A549 (cell line): ENCODE measurements at regions not wholly inside any gene's neighbourhood (a gene's known extent, or its start where the extent isn't known, plus 50 kb on each side); places are given as distances from the start of the nearest gene placed in this dataset.

Experiments
- ATAC-seq, 2 experiments: fragments of 200-7000 bp in 1 of 2; fragments of >200 bp in 1 of 2; cut with Nextera tagmentation in 1 of 2; cut with Tn5 transposase in 1 of 2; 3 replicates each; pipeline versions ENCODE4 v1.8.0 to v1.9.1; 2018 to 2020; ENCODE audit warnings: mild to moderate bottlenecking in 1 of 2, moderate library complexity in 1 of 2
- CTCF ChIA-PET: fragments of 300-600 bp; sonication (Branson Sonifier 250); formaldehyde crosslinking; extraction: SDS; loops from one replicate; lab custom pipeline; 2021; ENCODE audit warnings: antibody characterized with exemption, inconsistent platforms; lab: Yijun Ruan, JAX
- POLR2A ChIA-PET: fragments of 350-600 bp; formaldehyde crosslinking; extraction: SDS; loops from one replicate; lab custom pipeline; 2021; ENCODE audit warnings: antibody characterized with exemption, inconsistent platforms; lab: Yijun Ruan, JAX
- DNase-seq, 2 experiments: peaks; one replicate each; pipeline versions ENCODE4 v3.0.0 to v3.0.0-alpha.2; 2011 to 2016; ENCODE audit warnings: low read depth in 1 of 2, low spot score in 1 of 2
- FAIRE-seq: peaks from 2 replicates; lab custom pipeline; 2011; peaks lifted over from hg19 to GRCh38; lab: Jason Lieb, UNC
- H3K27ac ChIP-seq, 2 experiments: fragments of >200 bp; sonication (Bioruptor Twin); formaldehyde crosslinking; 3 replicates each; pipeline ENCODE4 v1.5.1; 2016 to 2017
- H3K4me1 ChIP-seq: fragments of >200 bp; sonication (Bioruptor Twin); formaldehyde crosslinking; 3 replicates; pipeline ENCODE4 v1.6.1; 2016
- H3K4me2 ChIP-seq: fragments of >200 bp; sonication (Bioruptor Twin); formaldehyde crosslinking; 3 replicates; pipeline ENCODE4 v1.6.1; 2016
- H3K4me3 ChIP-seq: fragments of >200 bp; sonication (Bioruptor Twin); formaldehyde crosslinking; 3 replicates; pipeline ENCODE4 v1.5.1; 2016
- H3K9me3 ChIP-seq: fragments of >200 bp; sonication (Bioruptor Twin); formaldehyde crosslinking; 3 replicates; pipeline ENCODE4 v1.6.1; 2016
- ATOH8 ChIP-seq: fragments of 250-450 bp; sonication (Bioruptor Pico); IDR thresholded peaks from 2 replicates; pipeline ENCODE4 v1.5.0; 2020; ENCODE audit warnings: low read depth, mild to moderate bottlenecking, moderate library complexity
- CBX2 ChIP-seq: fragments of 200-600 bp; sonication (generic); IDR thresholded peaks from 2 replicates; pipeline ENCODE4 v1.6.1; 2016; ENCODE audit warnings: low read depth, mild to moderate bottlenecking, borderline replicate concordance
- CHD2 ChIP-seq: fragments of 150-350 bp; IDR thresholded peaks from 2 replicates; pipeline ENCODE4 v1.6.1; 2014; ENCODE audit warnings: low read length; ENCODE audit not compliant: partially characterized antibody
- E2F6 ChIP-seq: IDR thresholded peaks from 2 replicates; pipeline ENCODE4 v1.6.1; 2012; ENCODE audit warnings: low read depth, borderline replicate concordance
- EHF ChIP-seq: fragments of 250-450 bp; sonication (Bioruptor Pico); IDR thresholded peaks from 2 replicates; pipeline ENCODE4 v1.5.0; 2020; ENCODE audit warnings: mild to moderate bottlenecking
- EHMT2 ChIP-seq: fragments of 200-600 bp; sonication (generic); IDR thresholded peaks from 2 replicates; pipeline ENCODE4 v1.6.1; 2016; ENCODE audit warnings: antibody characterized with exemption, low read depth, mild to moderate bottlenecking, moderate library complexity
- ELK1 ChIP-seq: fragments of 150-350 bp; IDR thresholded peaks from 2 replicates; pipeline ENCODE4 v1.6.1; 2014; ENCODE audit warnings: low read depth, mild to moderate bottlenecking, low read length
- FOSB ChIP-seq: fragments of 250-450 bp; sonication (Bioruptor Pico); IDR thresholded peaks from 2 replicates; pipeline ENCODE4 v1.5.0; 2020; ENCODE audit warnings: mild to moderate bottlenecking, moderate library complexity
- FOSL2 ChIP-seq, 2 experiments: fragments of 450-650 bp in 1 of 2; fragments of >200 bp in 1 of 2; sonication (Bioruptor Twin) in 1 of 2; formaldehyde crosslinking; IDR thresholded peaks; 2 replicates each; pipeline versions ENCODE4 v1.5.0 to v1.6.1; 2016 to 2020; ENCODE audit warnings: mild to moderate bottlenecking in 1 of 2, moderate library complexity in 1 of 2
- FOXS1 ChIP-seq: fragments of 250-450 bp; sonication (Bioruptor Pico); IDR thresholded peaks from 2 replicates; pipeline ENCODE4 v1.5.0; 2020; ENCODE audit warnings: mild to moderate bottlenecking, moderate library complexity
- GATA3 ChIP-seq: IDR thresholded peaks from 2 replicates; pipeline ENCODE4 v1.6.1; 2012; ENCODE audit warnings: borderline replicate concordance
- HOXA7 ChIP-seq: fragments of 250-450 bp; sonication (Bioruptor Pico); IDR thresholded peaks from 2 replicates; pipeline ENCODE4 v1.5.0; 2020; ENCODE audit warnings: mild to moderate bottlenecking, moderate library complexity
- HOXB13 ChIP-seq: fragments of 250-450 bp; sonication (Bioruptor Pico); IDR thresholded peaks from 2 replicates; pipeline ENCODE4 v1.5.0; 2020; ENCODE audit warnings: low read depth, mild to moderate bottlenecking, moderate library complexity
- KDM5A ChIP-seq: fragments of 200-600 bp; sonication (generic); IDR thresholded peaks from 2 replicates; pipeline ENCODE4 v1.6.1; 2016; ENCODE audit warnings: antibody characterized with exemption, mild to moderate bottlenecking
- NPAS2 ChIP-seq: fragments of 250-450 bp; sonication (Bioruptor Pico); IDR thresholded peaks from 2 replicates; pipeline ENCODE4 v1.8.0; 2022; ENCODE audit warnings: mild to moderate bottlenecking, moderate library complexity, borderline replicate concordance
- PHF8 ChIP-seq: fragments of 200-600 bp; sonication (generic); IDR thresholded peaks from 2 replicates; pipeline ENCODE4 v1.6.1; 2016; ENCODE audit warnings: low read depth, mild to moderate bottlenecking, antibody characterized with exemption, moderate library complexity, borderline replicate concordance
- POLR2A ChIP-seq: IDR thresholded peaks from 2 replicates; pipeline ENCODE4 v1.6.1; 2012; ENCODE audit warnings: mild to moderate bottlenecking, low read length
- RARB ChIP-seq: fragments of 250-450 bp; sonication (Bioruptor Pico); IDR thresholded peaks from 2 replicates; pipeline ENCODE4 v1.8.0; 2021; ENCODE audit warnings: mild to moderate bottlenecking, moderate library complexity
- RCOR1 ChIP-seq: fragments of 150-350 bp; IDR thresholded peaks from 2 replicates; pipeline ENCODE4 v1.6.1; 2014; ENCODE audit warnings: antibody characterized with exemption, low read length, low read depth
- REST ChIP-seq: fragments of 200-600 bp; sonication (generic); IDR thresholded peaks from 2 replicates; pipeline ENCODE4 v1.6.1; 2016; ENCODE audit warnings: antibody characterized with exemption, mild to moderate bottlenecking, moderate library complexity
- SREBF2 ChIP-seq: fragments of 450-650 bp; IDR thresholded peaks from 2 replicates; pipeline ENCODE4 v1.6.1; 2014; ENCODE audit warnings: mild to moderate bottlenecking, moderate library complexity
- TP53 ChIP-seq: fragments of 250-450 bp; sonication (Bioruptor Pico); IDR thresholded peaks from 2 replicates; pipeline ENCODE4 v1.5.0; 2021; ENCODE audit warnings: mild to moderate bottlenecking, moderate library complexity
- ZFP36 ChIP-seq: fragments of 450-650 bp; IDR thresholded peaks from 2 replicates; pipeline ENCODE4 v1.6.1; 2014; ENCODE audit warnings: borderline replicate concordance; ENCODE audit not compliant: partially characterized antibody
- ZSCAN20 ChIP-seq: fragments of 250-450 bp; sonication (Bioruptor Pico); IDR thresholded peaks from 2 replicates; pipeline ENCODE4 v1.8.0; 2022; ENCODE audit warnings: mild to moderate bottlenecking, moderate library complexity
- WGBS: methylation state at CpG from one replicate; pipeline ENCODE4 v1.1.6; 2017; ENCODE audit errors: missing lambda C conversion rate; 5-methylcytosine and 5-hydroxymethylcytosine counted together
- TF ChIP-seq, protein P1 (sequence below): fragments of 450-650 bp; IDR thresholded peaks from 2 replicates; pipeline ENCODE4 v1.6.1; 2014; ENCODE audit warnings: antibody characterized with exemption

DNA sequence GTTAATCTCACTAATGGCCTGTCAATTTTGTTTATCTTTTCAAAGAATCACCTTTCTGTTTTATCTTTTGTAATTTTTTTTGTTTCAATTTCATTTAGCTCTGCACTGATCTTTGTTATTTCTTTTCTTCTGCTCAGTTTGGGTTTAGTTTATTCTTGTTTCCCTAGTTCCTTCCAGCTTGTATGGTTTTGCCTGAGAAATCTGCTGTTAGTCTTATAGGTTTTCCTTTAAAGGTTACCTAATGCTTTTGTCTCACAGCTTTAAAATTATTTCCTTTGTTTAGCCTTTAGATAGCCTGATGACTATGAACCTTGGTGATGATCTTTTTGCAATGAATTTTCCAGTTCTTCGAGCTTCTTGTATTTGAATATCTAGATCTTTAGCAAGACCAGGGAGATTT is 1869.8 kb upstream of the PCDH20 start:
- Histone ChIP-seq H3K27ac (no peak overlapping the region), H3K4me3 (no peak overlapping the region), H3K4me1 (no peaks in the 10 kb centered on the region), H3K9me3 (no peaks in the 10 kb centered on the region), H3K4me2 (no peak overlapping the region)
- ChIA-PET POLR2A (no interaction called here), CTCF (no interaction called here)
- ATAC-seq (no peak), DNase-seq (no peak), FAIRE-seq (no peak)
- WGBS: 0% methylated on average over 1 of the region's 1 CpG
- TF ChIP-seq GATA3: no peak
- TF ChIP-seq KDM5A: no peak
- TF ChIP-seq FOSB (CRISPR knock-in tag): no peak
- no peak for TF ChIP-seq FOSL2 (IDR thresholded peaks at IDR 0.05)
- TF ChIP-seq FOSL2 (CRISPR knock-in tag; IDR thresholded peaks at IDR 0.05): no peak
- no peak for TF ChIP-seq ZFP36
- no peak for TF ChIP-seq PHF8
- TF ChIP-seq CBX2: no peak
- no peak for TF ChIP-seq HOXA7 (CRISPR knock-in tag)
- TF ChIP-seq HOXB13: no peak
- no peak for TF ChIP-seq RARB (CRISPR knock-in tag)
- TF ChIP-seq RCOR1: no peak
- no peak for TF ChIP-seq ATOH8 (CRISPR knock-in tag)
- no peak for TF ChIP-seq CHD2
- TF ChIP-seq EHMT2: no peak
- TF ChIP-seq POLR2A: no peak
- TF ChIP-seq E2F6: no peak
- TF ChIP-seq FOXS1 (CRISPR knock-in tag): no peak

GRCh38 chr13:63279136-63279535 is 1863.5 kb upstream of the PCDH20 start:
- no peak overlapping the region for H3K4me2 ChIP-seq
- ChIA-PET CTCF (no interaction called here), POLR2A (no interaction called here)
- 15% methylated on average over 2 of the region's 2 CpGs for WGBS
- H3K27ac ChIP-seq: no peak overlapping the region
- no peaks in the 10 kb centered on the region for H3K9me3 ChIP-seq
- no peak for FAIRE-seq
- DNase-seq: no peak
- TF ChIP-seq NPAS2 (CRISPR knock-in tag) (no peak), SREBF2 (no peak), EHF (CRISPR knock-in tag) (no peak), ELK1 (no peak), ZSCAN20 (CRISPR knock-in tag) (no peak), REST (no peak), E2F6 (no peak), RARB (CRISPR knock-in tag) (no peak), TP53 (CRISPR knock-in tag) (no peak)
- TF ChIP-seq, protein P1, sequence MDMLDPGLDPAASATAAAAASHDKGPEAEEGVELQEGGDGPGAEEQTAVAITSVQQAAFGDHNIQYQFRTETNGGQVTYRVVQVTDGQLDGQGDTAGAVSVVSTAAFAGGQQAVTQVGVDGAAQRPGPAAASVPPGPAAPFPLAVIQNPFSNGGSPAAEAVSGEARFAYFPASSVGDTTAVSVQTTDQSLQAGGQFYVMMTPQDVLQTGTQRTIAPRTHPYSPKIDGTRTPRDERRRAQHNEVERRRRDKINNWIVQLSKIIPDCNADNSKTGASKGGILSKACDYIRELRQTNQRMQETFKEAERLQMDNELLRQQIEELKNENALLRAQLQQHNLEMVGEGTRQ: no peak
- H3K4me1 ChIP-seq: no peaks in the 10 kb centered on the region
- ATAC-seq: no peak
- H3K4me3 ChIP-seq: no peak overlapping the region
